GM18498 (cell line): ENCODE measurements at regions not wholly inside any gene's neighbourhood (a gene's known extent, or its start where the extent isn't known, plus 50 kb on each side); places are given as distances from the start of the nearest gene placed in this dataset.

ENCODE experiments used
- ATAC-seq: cut with Tn5 transposase; IDR thresholded peaks from one replicate; pipeline ENCODE4 v1.9.1; 2021; ENCODE audit warnings: mild to moderate bottlenecking, moderate library complexity; ENCODE audit not compliant: unreplicated experiment

- no peak for ATAC-seq
These were observed 60.0 kb upstream of the NMNAT3 start for GRCh38 chr3:139737682-139738361.

- ATAC-seq: no peak
These were observed 57.4 kb upstream of the NMNAT3 start for GRCh38 chr3:139735191-139735590.

- ATAC-seq: no peak
These were observed 55.0 kb upstream of the NMNAT3 start for GRCh38 chr3:139732729-139733128.

- no peak for ATAC-seq
These were observed 51.5 kb upstream of the NMNAT3 start for GRCh38 chr3:139729300-139729699.

- no peak for ATAC-seq
These were observed 50.6 kb upstream of the NMNAT3 start for GRCh38 chr3:139728414-139728813.
